Myocyte (in vitro differentiated cells): ENCODE measurements at regions not wholly inside any gene's neighbourhood (a gene's known extent, or its start where the extent isn't known, plus 50 kb on each side); places are given as distances from the start of the nearest gene placed in this dataset.
"Not testable (repeated sequence)": the region's sequence is repeated elsewhere in the genome, so short reads cannot be mapped to it uniquely, and the experiment has no call there.

Source experiments
- DNase-seq: peaks from one replicate; pipeline ENCODE4 v3.0.0-alpha.2; 2012; ENCODE audit warnings: low read depth

GRCh38 chr13:40345654-40346372, 320.6 kb downstream of the FOXO1 start:
- DNase-seq = peak; percentile 7

GRCh38 chr13:40346592-40346991, 319.8 kb downstream of the FOXO1 start:
- peak; percentile 39 for DNase-seq

- peak; percentile 6 for DNase-seq
Observed at GRCh38 chr13:40348096-40348679, 318.3 kb downstream of the FOXO1 start.

GRCh38 chr13:40350283-40350992, 316.0 kb downstream of the FOXO1 start:
- no peak for DNase-seq

DNA sequence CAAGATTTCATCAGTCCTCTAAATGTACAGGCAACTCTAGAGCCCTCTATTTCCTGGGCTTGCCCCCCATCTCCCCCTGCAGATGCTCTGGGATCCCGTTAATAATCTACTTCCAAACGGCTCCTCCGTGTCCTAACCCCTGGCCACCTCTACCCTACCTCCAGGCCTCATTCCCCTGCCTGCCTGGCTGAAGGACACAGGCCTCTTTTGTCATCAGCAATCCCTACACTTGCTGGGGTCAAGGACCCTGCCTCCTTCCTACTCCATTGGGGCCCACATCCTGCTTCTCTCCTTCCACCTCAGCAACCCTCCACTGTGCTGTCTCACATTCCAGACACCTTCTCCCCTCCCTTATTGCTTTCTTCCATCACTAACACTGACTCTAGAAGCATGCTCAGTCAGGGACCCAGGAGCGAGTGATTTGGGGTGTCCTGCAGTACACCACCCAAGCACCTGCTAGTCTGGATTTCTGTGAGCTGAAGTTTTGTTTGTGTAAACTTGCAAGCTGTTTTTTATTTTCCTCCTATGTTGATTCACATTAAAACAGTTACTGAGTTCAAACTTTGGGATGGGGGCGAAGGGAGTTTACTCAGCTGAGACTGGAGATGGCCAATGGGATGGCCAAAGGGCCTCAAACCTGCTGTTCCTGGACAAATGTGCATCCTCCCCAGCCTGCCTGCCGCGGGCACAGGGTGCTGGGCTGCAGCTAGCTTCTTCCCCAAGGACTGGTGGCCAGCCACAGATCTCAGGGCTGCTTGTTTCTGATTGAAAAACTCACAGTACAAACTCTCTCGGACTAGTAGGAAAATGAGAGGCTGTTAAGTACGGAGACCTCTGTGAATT, 314.7 kb downstream of the FOXO1 start:
- DNase-seq = peak; percentile 22

DNA sequence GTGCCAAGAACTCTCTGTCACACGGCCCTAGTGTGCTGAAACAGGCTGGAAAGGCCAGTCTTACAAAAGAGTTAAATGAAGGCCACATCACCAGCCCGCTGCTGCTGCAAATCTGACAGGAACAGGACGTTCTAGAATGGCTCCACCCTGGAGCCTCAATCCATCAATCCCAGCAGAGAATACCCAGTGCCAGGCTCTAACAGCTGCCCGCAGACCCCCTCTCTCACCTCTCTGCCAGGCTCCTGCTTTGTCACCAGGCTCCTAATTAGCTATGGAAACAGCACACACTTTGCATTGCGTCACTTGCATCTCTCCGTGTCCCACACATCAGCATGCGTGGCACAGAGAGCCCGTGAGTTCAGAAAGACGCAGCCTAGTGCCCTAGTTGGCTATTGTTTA, 314.1 kb downstream of the FOXO1 start:
- no peak for DNase-seq

DNA sequence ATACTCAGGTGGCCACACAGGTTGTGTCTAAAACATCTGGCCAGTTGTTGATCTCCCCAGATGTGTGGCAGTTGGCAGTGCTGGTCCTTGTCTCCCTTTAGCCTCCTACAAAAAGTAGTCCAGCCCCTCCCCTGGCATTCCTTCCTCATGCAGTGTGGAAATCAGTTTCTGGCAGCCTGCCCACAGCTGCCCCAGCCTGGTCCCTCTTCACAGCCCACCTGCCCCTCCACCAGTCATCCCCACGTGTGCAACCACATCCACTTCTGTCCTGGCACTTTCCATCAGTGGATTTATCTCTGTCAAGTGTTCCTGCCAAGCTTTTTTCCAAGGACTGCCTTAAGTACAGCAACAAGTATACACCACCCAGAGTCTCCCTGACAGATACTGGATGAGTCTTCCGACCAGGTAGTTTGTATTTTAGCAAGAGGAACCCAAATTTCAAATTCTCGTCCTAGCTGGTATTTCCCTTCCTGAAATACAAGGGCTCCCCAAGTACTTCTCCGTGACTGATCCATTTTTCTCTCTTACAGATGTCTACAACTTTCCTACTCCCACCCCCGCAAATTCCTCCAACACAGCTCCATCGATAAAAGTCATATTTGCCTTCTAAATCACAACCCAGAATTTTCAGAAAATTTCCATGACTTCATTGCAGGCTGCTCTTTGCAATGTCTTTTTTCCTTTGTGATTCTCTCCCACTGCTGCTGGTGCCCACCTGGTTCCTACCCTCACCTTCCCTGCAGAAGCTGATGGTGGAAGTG, 313.5 kb downstream of the FOXO1 start:
- peak; percentile 83 for DNase-seq

DNA sequence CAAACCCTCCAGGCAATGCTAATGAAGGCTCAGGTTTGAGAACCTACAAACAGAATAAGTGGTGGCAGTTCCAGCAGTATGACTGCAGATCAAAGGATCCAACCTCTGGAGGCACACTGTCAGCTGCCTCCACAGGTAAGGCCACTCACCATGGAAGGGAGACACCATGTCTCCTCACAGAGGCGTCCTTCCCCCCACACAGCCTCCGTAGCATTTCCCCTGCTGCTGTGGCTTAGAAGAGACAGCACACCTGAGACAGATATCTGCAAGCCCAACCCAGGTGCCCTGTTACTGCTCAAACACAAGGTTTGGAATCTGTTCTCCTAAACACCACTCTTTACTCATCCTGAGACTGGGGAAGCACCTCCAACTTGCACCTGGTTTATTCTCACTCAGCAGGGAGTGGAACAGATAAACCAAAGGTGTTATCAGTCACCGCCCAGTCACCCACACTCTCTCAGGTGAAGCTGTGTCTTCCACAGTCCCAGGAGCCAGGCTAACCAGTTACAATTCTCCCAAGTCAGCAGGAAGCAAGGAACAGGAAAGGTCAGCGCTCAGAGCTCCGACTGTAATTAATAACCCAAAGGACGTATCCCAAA, 311.2 kb downstream of the FOXO1 start:
- DNase-seq = no peak

GRCh38 chr13:40356011-40356410, 310.4 kb downstream of the FOXO1 start:
- DNase-seq = no peak

- DNase-seq = not testable (repeated sequence)
Observed at GRCh38 chr13:40356458-40356857, 310.0 kb downstream of the FOXO1 start.

- no peak for DNase-seq
Observed at GRCh38 chr13:40362502-40362901, 303.9 kb downstream of the FOXO1 start.

DNA sequence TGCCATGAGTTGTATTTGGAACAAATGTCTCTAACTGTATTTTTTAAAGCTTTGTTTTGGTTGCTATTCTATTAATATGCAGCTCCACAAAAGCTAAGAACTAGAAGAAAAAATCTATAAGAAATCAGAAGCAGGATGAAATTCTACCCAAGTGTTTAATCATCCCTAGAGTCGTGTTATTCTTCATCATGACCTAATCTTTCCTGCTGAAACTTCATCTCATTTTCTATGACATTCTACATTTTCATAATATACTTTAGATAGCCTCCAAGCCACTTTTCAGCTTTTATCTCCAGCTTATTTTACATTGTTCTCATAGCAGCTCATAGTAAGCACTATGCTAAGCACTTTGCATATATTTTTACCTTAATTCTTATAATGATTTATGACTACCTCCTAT, 302.8 kb downstream of the FOXO1 start:
- no peak for DNase-seq

- DNase-seq = no peak
Observed at GRCh38 chr13:40366119-40366518, 300.3 kb downstream of the FOXO1 start.

DNA sequence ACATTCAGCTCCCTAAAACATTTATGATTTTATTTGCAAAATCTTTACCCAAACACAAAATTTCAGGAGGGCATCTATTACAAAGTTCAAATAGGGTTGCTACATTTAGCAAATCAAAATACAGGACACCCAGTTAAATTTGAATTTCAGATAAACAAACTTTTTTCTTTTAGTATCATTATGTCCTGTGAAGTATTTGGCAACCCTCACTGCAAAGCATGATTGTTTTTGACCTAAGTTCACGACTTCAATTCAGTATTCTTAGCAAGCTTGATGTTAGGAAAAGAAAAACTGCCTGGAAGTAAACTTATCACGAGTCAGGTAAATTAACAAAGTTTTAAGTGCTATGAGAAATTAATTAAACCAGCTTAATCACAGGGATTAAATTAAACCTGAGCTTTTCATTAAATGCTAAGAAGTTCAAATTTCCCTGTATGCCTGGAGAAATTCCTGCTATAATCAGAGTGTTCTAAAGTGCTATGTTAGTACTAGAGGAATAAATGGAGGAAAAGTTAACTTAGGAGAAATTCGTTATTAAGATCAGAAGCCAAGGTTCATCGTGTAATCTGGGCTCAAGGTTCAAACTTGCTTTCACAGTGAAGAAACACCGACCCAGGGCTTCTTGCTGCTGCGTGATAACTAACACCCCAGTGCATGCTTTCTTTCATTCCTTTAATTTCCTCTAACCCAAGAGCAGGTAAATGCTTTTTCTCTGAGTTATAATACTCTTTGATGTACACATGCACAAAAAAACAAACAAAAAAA, 298.1 kb downstream of the FOXO1 start:
- no peak for DNase-seq

DNA sequence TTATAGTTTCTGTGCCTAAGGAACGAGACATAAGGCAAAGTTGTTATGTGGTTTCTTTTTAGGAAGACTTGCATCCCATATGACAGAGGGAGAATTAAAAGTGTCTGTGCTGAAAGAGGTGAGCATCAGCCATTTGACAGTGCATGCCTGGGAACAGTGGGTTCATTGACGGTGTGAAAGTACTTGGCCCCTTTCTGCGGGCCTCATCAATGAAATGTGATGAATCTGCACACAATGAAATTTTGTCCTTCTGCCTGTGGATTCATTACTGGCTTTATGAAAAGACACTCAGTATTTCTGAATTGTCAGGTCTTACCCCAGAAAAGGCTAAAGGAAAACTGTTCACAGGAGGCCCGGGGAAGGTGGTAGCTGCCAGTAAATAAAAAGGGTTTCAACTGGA, 295.8 kb downstream of the FOXO1 start:
- no peak for DNase-seq

GRCh38 chr13:40371531-40372125, 294.8 kb downstream of the FOXO1 start:
- peak; percentile 58 for DNase-seq

GRCh38 chr13:40373608-40374007, 292.8 kb downstream of the FOXO1 start:
- DNase-seq = peak; percentile 37

GRCh38 chr13:40375489-40376171, 290.8 kb downstream of the FOXO1 start:
- DNase-seq = peak; percentile 38
